Chondrocyte (in vitro differentiated cells): ENCODE measurements at regions not wholly inside any gene's neighbourhood (a gene's known extent, or its start where the extent isn't known, plus 50 kb on each side); places are given as distances from the start of the nearest gene placed in this dataset.
"Not testable (repeated sequence)": the region's sequence is repeated elsewhere in the genome, so short reads cannot be mapped to it uniquely, and the experiment has no call there.

Experiments
- DNase-seq: peaks from one replicate; pipeline ENCODE4 v3.0.0; 2021; ENCODE audit warnings: mixed read lengths, low spot score
- H3K27ac Mint-ChIP-seq: one replicate; pipeline ENCODE4 v1.8.0; 2021; ENCODE audit warnings: mild to moderate bottlenecking, moderate library complexity, mixed read lengths; ENCODE audit not compliant: unreplicated experiment
- H3K27me3 Mint-ChIP-seq: 2 replicates; pipeline ENCODE4 v1.8.0; 2021; ENCODE audit warnings: low read depth, mixed read lengths
- H3K36me3 Mint-ChIP-seq: 2 replicates; pipeline ENCODE4 v1.8.0; 2021; ENCODE audit warnings: low read depth, mixed read lengths
- H3K4me1 Mint-ChIP-seq: 2 replicates; pipeline ENCODE4 v1.8.0; 2021; ENCODE audit warnings: low read depth, mild to moderate bottlenecking, mixed read lengths
- H3K4me3 Mint-ChIP-seq: one replicate; pipeline ENCODE4 v1.8.0; 2021; ENCODE audit warnings: mild to moderate bottlenecking, moderate library complexity, mixed read lengths; ENCODE audit not compliant: unreplicated experiment
- H3K9me3 Mint-ChIP-seq: 2 replicates; pipeline ENCODE4 v1.8.0; 2021; ENCODE audit warnings: low read depth, mixed read lengths
- CTCF ChIP-seq: fragments of 200-600 bp; sonication (generic); IDR thresholded peaks from 2 replicates; pipeline ENCODE4 v1.5.0; 2021; ENCODE audit warnings: antibody characterized with exemption, mild to moderate bottlenecking, moderate library complexity

GRCh38 chr13:85995788-85996418, 196.7 kb upstream of the SLITRK6 start:
- Mint-ChIP-seq H3K4me3 (no peak overlapping the region), H3K36me3 (no peaks in the 10 kb centered on the region), H3K4me1 (no peaks in the 10 kb centered on the region), H3K9me3 (no peaks in the 10 kb centered on the region), H3K27me3 (peaks cover 3% of the 10 kb centered on the region), H3K27ac (no peak overlapping the region)
- DNase-seq: no peak
- no peak for TF ChIP-seq CTCF

DNA sequence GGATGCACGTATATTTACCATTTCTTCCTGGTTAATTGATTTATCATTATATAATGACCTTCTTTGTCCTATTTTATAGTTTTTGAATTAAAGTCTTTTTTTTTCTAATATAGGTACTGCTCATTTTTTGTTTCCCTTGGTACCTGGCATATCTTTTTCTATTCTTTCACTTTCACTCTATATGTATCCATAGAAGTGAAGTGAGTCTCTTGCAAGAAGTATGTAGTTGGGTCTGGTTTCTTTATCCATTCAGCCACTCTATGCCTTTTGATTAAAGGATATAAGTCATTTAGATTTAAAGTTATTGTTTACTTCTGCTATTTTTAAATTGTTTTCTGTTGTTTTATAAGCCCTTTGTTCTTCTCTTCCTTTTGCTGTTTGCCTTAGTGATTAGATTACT, 194.3 kb upstream of the SLITRK6 start:
- H3K4me1 Mint-ChIP-seq: no peaks in the 10 kb centered on the region
- no peak for DNase-seq
- peaks cover 9% of the 10 kb centered on the region for H3K27me3 Mint-ChIP-seq
- H3K4me3 Mint-ChIP-seq: no peak overlapping the region
- TF ChIP-seq CTCF: no peak
- no peak overlapping the region for H3K27ac Mint-ChIP-seq
- no peaks in the 10 kb centered on the region for H3K9me3 Mint-ChIP-seq
- no peaks in the 10 kb centered on the region for H3K36me3 Mint-ChIP-seq

DNA sequence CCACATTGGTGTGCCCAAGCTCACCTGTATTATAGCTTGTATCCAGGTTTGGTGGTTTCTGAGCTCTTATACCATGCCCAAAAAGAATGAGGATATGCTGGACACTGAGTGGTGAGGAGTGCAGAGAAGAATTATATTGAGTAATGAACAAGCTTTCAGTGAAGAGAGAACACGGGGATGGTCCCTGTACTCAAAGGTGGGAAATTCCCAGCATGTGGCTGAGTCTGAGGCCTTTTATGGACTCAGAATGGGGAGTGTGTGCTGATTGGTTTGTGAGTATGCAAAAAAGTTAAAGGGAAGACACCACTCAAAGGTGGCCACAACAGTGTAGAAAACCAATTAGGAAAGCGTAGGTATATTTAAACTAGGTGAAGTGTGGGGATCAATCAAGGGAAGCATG, 191.2 kb upstream of the SLITRK6 start:
- Mint-ChIP-seq H3K36me3 (no peaks in the 10 kb centered on the region), H3K27me3 (peaks cover 9% of the 10 kb centered on the region), H3K4me3 (no peak overlapping the region), H3K4me1 (no peaks in the 10 kb centered on the region), H3K27ac (no peak overlapping the region), H3K9me3 (no peaks in the 10 kb centered on the region)
- DNase-seq: no peak
- no peak for TF ChIP-seq CTCF

DNA sequence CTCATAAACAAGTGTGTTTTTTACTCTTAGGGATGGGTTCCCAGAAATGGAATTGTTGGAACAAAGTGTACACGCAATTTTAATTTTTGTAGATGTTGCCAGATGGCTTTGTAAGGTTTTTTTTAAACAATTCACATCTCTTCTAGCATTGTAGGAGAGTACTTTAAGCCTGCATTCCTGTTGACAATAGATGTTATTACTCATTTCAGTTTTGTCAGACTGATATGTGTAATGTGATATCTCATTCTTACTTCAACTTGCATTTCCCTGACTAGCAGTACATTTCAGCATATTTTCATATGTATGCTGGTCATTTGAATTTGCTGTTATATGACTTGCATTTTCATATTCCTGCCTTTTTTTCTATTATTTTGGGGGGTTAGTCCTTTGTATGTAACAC, 186.6 kb upstream of the SLITRK6 start:
- no peaks in the 10 kb centered on the region for H3K4me1 Mint-ChIP-seq
- peaks cover 6% of the 10 kb centered on the region for H3K9me3 Mint-ChIP-seq
- TF ChIP-seq CTCF: no peak
- H3K27ac Mint-ChIP-seq: no peak overlapping the region
- no peak overlapping the region for H3K4me3 Mint-ChIP-seq
- peaks cover 5% of the 10 kb centered on the region for H3K27me3 Mint-ChIP-seq
- H3K36me3 Mint-ChIP-seq: no peaks in the 10 kb centered on the region
- no peak for DNase-seq

DNA sequence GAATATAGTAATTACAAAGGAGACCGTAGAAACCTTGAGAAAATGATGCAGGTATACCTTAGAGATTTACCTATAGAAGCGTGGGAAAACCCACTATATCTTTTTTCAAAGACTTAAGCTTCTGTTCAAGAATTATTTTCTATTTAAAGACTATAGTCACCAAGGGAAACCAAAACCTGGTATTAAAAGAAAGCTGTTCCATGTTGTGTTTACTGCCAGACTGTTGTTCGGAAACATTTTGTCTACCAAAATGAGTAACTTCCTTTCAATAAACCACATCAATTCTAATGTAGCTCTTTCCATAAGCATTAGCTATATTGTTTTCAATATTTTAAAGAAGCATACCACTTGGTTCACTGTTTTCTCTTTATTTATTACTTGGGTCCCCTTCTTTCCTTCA, 182.9 kb upstream of the SLITRK6 start:
- no peak for TF ChIP-seq CTCF
- H3K9me3 Mint-ChIP-seq: peaks cover 6% of the 10 kb centered on the region
- H3K36me3 Mint-ChIP-seq: no peaks in the 10 kb centered on the region
- H3K4me3 Mint-ChIP-seq: no peak overlapping the region
- no peak overlapping the region for H3K27ac Mint-ChIP-seq
- H3K4me1 Mint-ChIP-seq: no peaks in the 10 kb centered on the region
- H3K27me3 Mint-ChIP-seq: no peaks in the 10 kb centered on the region
- DNase-seq: no peak

GRCh38 chr13:85980447-85980846, 181.2 kb upstream of the SLITRK6 start:
- not testable (repeated sequence) for H3K4me1 Mint-ChIP-seq, H3K9me3 Mint-ChIP-seq, DNase-seq, H3K27me3 Mint-ChIP-seq, H3K27ac Mint-ChIP-seq, H3K4me3 Mint-ChIP-seq, H3K36me3 Mint-ChIP-seq
